HG03064 (cell line): ENCODE measurements at regions not wholly inside any gene's neighbourhood (a gene's known extent, or its start where the extent isn't known, plus 50 kb on each side); places are given as distances from the start of the nearest gene placed in this dataset.
"Not testable (repeated sequence)": the region's sequence is repeated elsewhere in the genome, so short reads cannot be mapped to it uniquely, and the experiment has no call there.

Source experiments
- ATAC-seq: cut with Tn5 transposase; IDR thresholded peaks from one replicate; pipeline ENCODE4 v1.9.1; 2021; ENCODE audit warnings: low read depth; ENCODE audit not compliant: unreplicated experiment

GRCh38 chr11:42901084-42901483 lies 410.7 kb upstream of the API5 start:
- ATAC-seq = no peak

- ATAC-seq = no peak
Observed at GRCh38 chr11:42906226-42906625, 405.6 kb upstream of the API5 start.

- no peak for ATAC-seq
Observed at GRCh38 chr11:42913731-42914130, 398.1 kb upstream of the API5 start.

GRCh38 chr11:42923651-42924050 lies 388.1 kb upstream of the API5 start:
- no peak for ATAC-seq

- no peak for ATAC-seq
Observed at GRCh38 chr11:42925916-42926315, 385.9 kb upstream of the API5 start.

- ATAC-seq = no peak
Observed at GRCh38 chr11:42947405-42947804, 364.4 kb upstream of the API5 start.

- ATAC-seq = not testable (repeated sequence)
Observed at GRCh38 chr11:42949738-42950376, 361.9 kb upstream of the API5 start.

GRCh38 chr11:42951266-42951665 lies 360.5 kb upstream of the API5 start:
- no peak for ATAC-seq

- ATAC-seq = no peak
Observed at GRCh38 chr11:42957831-42958230, 354.0 kb upstream of the API5 start.

- ATAC-seq = no peak
Observed at GRCh38 chr11:42958635-42959034, 353.2 kb upstream of the API5 start.

- no peak for ATAC-seq
Observed at GRCh38 chr11:42960521-42961088, 351.2 kb upstream of the API5 start.

- no peak for ATAC-seq
Observed at GRCh38 chr11:42967653-42968052, 344.1 kb upstream of the API5 start.

- ATAC-seq = no peak
Observed at GRCh38 chr11:42972741-42973140, 339.1 kb upstream of the API5 start.

- no peak for ATAC-seq
Observed at GRCh38 chr11:42974510-42975179, 337.2 kb upstream of the API5 start.

GRCh38 chr11:42975180-42975529 lies 336.6 kb upstream of the API5 start:
- no peak for ATAC-seq

- ATAC-seq = no peak
Observed at GRCh38 chr11:42976636-42977217, 335.1 kb upstream of the API5 start.

- no peak for ATAC-seq
Observed at GRCh38 chr11:42992594-42992993, 319.2 kb upstream of the API5 start.

- no peak for ATAC-seq
Observed at GRCh38 chr11:42996421-42997307, 315.1 kb upstream of the API5 start.

- ATAC-seq = not testable (repeated sequence)
Observed at GRCh38 chr11:43004879-43005278, 306.9 kb upstream of the API5 start.

- no peak for ATAC-seq
Observed at GRCh38 chr11:43010042-43010441, 301.8 kb upstream of the API5 start.

- ATAC-seq = no peak
Observed at GRCh38 chr11:43012606-43013005, 299.2 kb upstream of the API5 start.
